ENCODE measurements at regions not wholly inside any gene's neighbourhood (a gene's known extent, or its start where the extent isn't known, plus 50 kb on each side); places are given as distances from the start of the nearest gene placed in this dataset.
A peak's percentile ranks its signal among the peaks of the same experiment; 100 is the strongest.

GRCh38 chr14:66066981-66067776, 419.0 kb upstream of the CCDC196 start:
- Mint-ChIP-seq H3K27ac (no peak overlapping the region), H3K36me3 (ENCODE audit: low read depth) (no peaks in the 10 kb centered on the region), H3K27me3 (ENCODE audit: insufficient read depth) (peaks cover 10% of the 10 kb centered on the region), H3K4me1 (peaks cover 42% of the 10 kb centered on the region), H3K4me3 (no peak overlapping the region), H3K9me3 (no peaks in the 10 kb centered on the region)
- H3K27me3 ChIP-seq (ENCODE audit: control insufficient read depth, insufficient read depth, low read length, poor library complexity, severe bottlenecking), result no peaks in the 10 kb centered on the region
- no peak for DNase-seq
- H3K27ac ChIP-seq (ENCODE audit: low read depth, low read length), result no peak overlapping the region
- H3K36me3 ChIP-seq (ENCODE audit: control insufficient read depth, insufficient read depth, low read length), result no peaks in the 10 kb centered on the region
- no peaks in the 10 kb centered on the region for H3K9me3 ChIP-seq (ENCODE audit: control insufficient read depth, low read length)
- TF ChIP-seq, protein P1, sequence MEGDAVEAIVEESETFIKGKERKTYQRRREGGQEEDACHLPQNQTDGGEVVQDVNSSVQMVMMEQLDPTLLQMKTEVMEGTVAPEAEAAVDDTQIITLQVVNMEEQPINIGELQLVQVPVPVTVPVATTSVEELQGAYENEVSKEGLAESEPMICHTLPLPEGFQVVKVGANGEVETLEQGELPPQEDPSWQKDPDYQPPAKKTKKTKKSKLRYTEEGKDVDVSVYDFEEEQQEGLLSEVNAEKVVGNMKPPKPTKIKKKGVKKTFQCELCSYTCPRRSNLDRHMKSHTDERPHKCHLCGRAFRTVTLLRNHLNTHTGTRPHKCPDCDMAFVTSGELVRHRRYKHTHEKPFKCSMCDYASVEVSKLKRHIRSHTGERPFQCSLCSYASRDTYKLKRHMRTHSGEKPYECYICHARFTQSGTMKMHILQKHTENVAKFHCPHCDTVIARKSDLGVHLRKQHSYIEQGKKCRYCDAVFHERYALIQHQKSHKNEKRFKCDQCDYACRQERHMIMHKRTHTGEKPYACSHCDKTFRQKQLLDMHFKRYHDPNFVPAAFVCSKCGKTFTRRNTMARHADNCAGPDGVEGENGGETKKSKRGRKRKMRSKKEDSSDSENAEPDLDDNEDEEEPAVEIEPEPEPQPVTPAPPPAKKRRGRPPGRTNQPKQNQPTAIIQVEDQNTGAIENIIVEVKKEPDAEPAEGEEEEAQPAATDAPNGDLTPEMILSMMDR (conservative IDR thresholded peaks at IDR 0.05), result no peak
- no peak overlapping the region for H3K4me3 ChIP-seq (ENCODE audit: low read length)
- 89 to 94% methylated on average over 5 to 9 of the region's 9 CpGs for WGBS, 2 experiments (ENCODE audit: insufficient coverage in 1 of 2, insufficient read length in 1 of 2)
- no peak overlapping the region for H3K9ac ChIP-seq (ENCODE audit: extremely low read depth, low read length, poor library complexity, severe bottlenecking)
- H3K4me1 ChIP-seq (ENCODE audit: control insufficient read depth, insufficient read depth, low read length), result peaks cover 7% of the 10 kb centered on the region

DNA sequence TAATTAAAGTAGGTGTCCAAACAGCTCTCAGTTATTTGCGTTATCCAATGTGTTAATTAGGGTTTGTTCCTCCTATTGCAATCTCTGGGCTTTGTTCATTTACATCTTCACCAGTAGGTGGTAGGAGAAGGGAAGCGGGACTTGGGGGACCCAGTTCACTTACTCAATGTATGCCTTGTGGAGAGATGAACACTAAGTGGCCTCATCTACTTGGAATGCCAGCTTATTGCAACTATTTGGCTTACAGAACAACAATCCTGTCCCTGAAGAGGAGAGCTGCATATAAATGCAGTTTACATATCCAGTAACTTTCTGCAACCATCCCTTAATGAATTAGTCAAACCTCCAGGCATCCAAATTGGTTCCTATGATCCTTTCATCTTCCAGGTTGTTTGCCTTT, 417.1 kb upstream of the CCDC196 start:
- DNase-seq, result no peak
- Histone ChIP-seq H3K9ac (ENCODE audit: extremely low read depth, low read length, poor library complexity, severe bottlenecking) (no peak overlapping the region), H3K27ac (ENCODE audit: low read depth, low read length) (no peak overlapping the region), H3K4me1 (ENCODE audit: control insufficient read depth, insufficient read depth, low read length) (peaks cover under 1% of the 10 kb centered on the region), H3K9me3 (ENCODE audit: control insufficient read depth, low read length) (no peaks in the 10 kb centered on the region), H3K4me3 (ENCODE audit: low read length) (no peak overlapping the region), H3K36me3 (ENCODE audit: control insufficient read depth, insufficient read depth, low read length) (no peaks in the 10 kb centered on the region), H3K27me3 (ENCODE audit: control insufficient read depth, insufficient read depth, low read length, poor library complexity, severe bottlenecking) (no peaks in the 10 kb centered on the region)
- Mint-ChIP-seq H3K4me3 (no peak overlapping the region), H3K27me3 (ENCODE audit: insufficient read depth) (peaks cover 10% of the 10 kb centered on the region), H3K9me3 (no peaks in the 10 kb centered on the region), H3K4me1 (peaks cover 41% of the 10 kb centered on the region), H3K36me3 (ENCODE audit: low read depth) (no peaks in the 10 kb centered on the region), H3K27ac (no peak overlapping the region)
- TF ChIP-seq, protein P1 (conservative IDR thresholded peaks at IDR 0.05), result peak; percentile 44
- 89% methylated on average over 2 of the region's 2 CpGs; no CpG with 5 or more reads in 1 of the 2 experiments for WGBS, 2 experiments (ENCODE audit: insufficient coverage in 1 of 2, insufficient read length in 1 of 2)

GRCh38 chr14:66069830-66070541, 416.2 kb upstream of the CCDC196 start:
- no peaks in the 10 kb centered on the region for H3K9me3 ChIP-seq (ENCODE audit: control insufficient read depth, low read length)
- Mint-ChIP-seq H3K36me3 (ENCODE audit: low read depth) (no peaks in the 10 kb centered on the region), H3K4me1 (peaks cover 36% of the 10 kb centered on the region), H3K9me3 (no peaks in the 10 kb centered on the region), H3K27ac (no peak overlapping the region), H3K4me3 (no peak overlapping the region), H3K27me3 (ENCODE audit: insufficient read depth) (peaks cover 10% of the 10 kb centered on the region)
- TF ChIP-seq, protein P1 (conservative IDR thresholded peaks at IDR 0.05), result no peak
- H3K27me3 ChIP-seq (ENCODE audit: control insufficient read depth, insufficient read depth, low read length, poor library complexity, severe bottlenecking), result no peaks in the 10 kb centered on the region
- no peak overlapping the region for H3K4me3 ChIP-seq (ENCODE audit: low read length)
- no peak for DNase-seq
- H3K4me1 ChIP-seq (ENCODE audit: control insufficient read depth, insufficient read depth, low read length), result peaks cover 4% of the 10 kb centered on the region
- H3K9ac ChIP-seq (ENCODE audit: extremely low read depth, low read length, poor library complexity, severe bottlenecking), result no peak overlapping the region
- H3K27ac ChIP-seq (ENCODE audit: low read depth, low read length), result no peak overlapping the region
- no peaks in the 10 kb centered on the region for H3K36me3 ChIP-seq (ENCODE audit: control insufficient read depth, insufficient read depth, low read length)
- WGBS, 2 experiments (ENCODE audit: insufficient coverage in 1 of 2, insufficient read length in 1 of 2), result 90 to 100% methylated on average over 2 to 7 of the region's 7 CpGs

Data from endodermal cell (in vitro differentiated cells).